ENCODE measurements at regions not wholly inside any gene's neighbourhood (a gene's known extent, or its start where the extent isn't known, plus 50 kb on each side); places are given as distances from the start of the nearest gene placed in this dataset.
"Not testable (repeated sequence)": the region's sequence is repeated elsewhere in the genome, so short reads cannot be mapped to it uniquely, and the experiment has no call there.

GRCh38 chr2:131801210-131801744 is 273.6 kb downstream of the CCDC74A start:
- TF ChIP-seq ZNF274 (IDR thresholded peaks at IDR 0.05; ENCODE audit: low read depth, low read length), result no peak
- no peak overlapping the region for H3K4me3 ChIP-seq (ENCODE audit: low read length)

GRCh38 chr2:131801745-131802350 is 274.2 kb downstream of the CCDC74A start:
- H3K4me3 ChIP-seq (ENCODE audit: low read length), result peak overlapping the region; percentile 57; the same call in 1 of the 2 replicates

GRCh38 chr2:131802351-131802836 is 274.7 kb downstream of the CCDC74A start:
- H3K4me3 ChIP-seq (ENCODE audit: low read length), result peak overlapping the region; percentile 57; the same call in 1 of the 2 replicates

- not testable (repeated sequence) for H3K4me3 ChIP-seq (ENCODE audit: low read length)
Measured at GRCh38 chr2:131803237-131803636, 275.5 kb downstream of the CCDC74A start.

GRCh38 chr2:131812605-131813004 is 284.9 kb downstream of the CCDC74A start:
- H3K4me3 ChIP-seq (ENCODE audit: low read length), result not testable (repeated sequence)

GRCh38 chr2:131813378-131813777 is 285.7 kb downstream of the CCDC74A start:
- not testable (repeated sequence) for H3K4me3 ChIP-seq (ENCODE audit: low read length)

GRCh38 chr2:131818267-131818973 is 290.7 kb downstream of the CCDC74A start:
- not testable (repeated sequence) for H3K4me3 ChIP-seq (ENCODE audit: low read length)

- H3K4me3 ChIP-seq (ENCODE audit: low read length), result not testable (repeated sequence)
Measured at GRCh38 chr2:131822237-131822721, 294.6 kb downstream of the CCDC74A start.

- H3K4me3 ChIP-seq (ENCODE audit: low read length), result not testable (repeated sequence)
Measured at GRCh38 chr2:131823058-131823457, 295.4 kb downstream of the CCDC74A start.

GRCh38 chr2:131824986-131825385 is 297.3 kb downstream of the CCDC74A start:
- not testable (repeated sequence) for H3K4me3 ChIP-seq (ENCODE audit: low read length)

GRCh38 chr2:131827481-131828163 is 299.9 kb downstream of the CCDC74A start:
- no peak for TF ChIP-seq ZNF274 (IDR thresholded peaks at IDR 0.05; ENCODE audit: low read depth, low read length)
- H3K4me3 ChIP-seq (ENCODE audit: low read length), result no peak overlapping the region

- H3K4me3 ChIP-seq (ENCODE audit: low read length), result no peak overlapping the region
- TF ChIP-seq ZNF274 (IDR thresholded peaks at IDR 0.05; ENCODE audit: low read depth, low read length), result no peak
Measured at GRCh38 chr2:131828164-131828561, 300.5 kb downstream of the CCDC74A start.

GRCh38 chr2:131828633-131829455 is 301.2 kb downstream of the CCDC74A start:
- not testable (repeated sequence) for H3K4me3 ChIP-seq (ENCODE audit: low read length)

GRCh38 chr2:131829456-131830241 is 302.0 kb downstream of the CCDC74A start:
- H3K4me3 ChIP-seq (ENCODE audit: low read length), result not testable (repeated sequence)

GRCh38 chr2:131830242-131830945 is 302.7 kb downstream of the CCDC74A start:
- H3K4me3 ChIP-seq (ENCODE audit: low read length), result not testable (repeated sequence)

GRCh38 chr2:131830946-131831310 is 303.2 kb downstream of the CCDC74A start:
- not testable (repeated sequence) for H3K4me3 ChIP-seq (ENCODE audit: low read length)

GRCh38 chr2:131831450-131832208 is 303.9 kb downstream of the CCDC74A start:
- H3K4me3 ChIP-seq (ENCODE audit: low read length), result not testable (repeated sequence)

- not testable (repeated sequence) for H3K4me3 ChIP-seq (ENCODE audit: low read length)
Measured at GRCh38 chr2:131832209-131832780, 304.6 kb downstream of the CCDC74A start.
